Fibroblast of skin of back (primary cell): ENCODE measurements at regions not wholly inside any gene's neighbourhood (a gene's known extent, or its start where the extent isn't known, plus 50 kb on each side); places are given as distances from the start of the nearest gene placed in this dataset.

ENCODE experiments used
- DNase-seq: peaks from one replicate; pipeline ENCODE4 v3.0.0-alpha.2; 2013

- no peak for DNase-seq
Observed at GRCh38 chr12:82149045-82149444, 209.1 kb downstream of the CCDC59 start.

- DNase-seq = no peak
Observed at GRCh38 chr12:82146740-82147139, 211.4 kb downstream of the CCDC59 start.

- DNase-seq = peak; percentile 3
Observed at GRCh38 chr12:82144505-82144904, 213.7 kb downstream of the CCDC59 start.

- DNase-seq = no peak
Observed at GRCh38 chr12:82132390-82132789, 225.8 kb downstream of the CCDC59 start.

GRCh38 chr12:82130762-82131161, 227.4 kb downstream of the CCDC59 start:
- DNase-seq = no peak

- DNase-seq = peak; percentile 29
Observed at GRCh38 chr12:82124711-82125380, 233.3 kb downstream of the CCDC59 start.

- no peak for DNase-seq
Observed at GRCh38 chr12:82121545-82121944, 236.6 kb downstream of the CCDC59 start.

GRCh38 chr12:82120901-82121300, 237.3 kb downstream of the CCDC59 start:
- DNase-seq = no peak

GRCh38 chr12:82109243-82109642, 248.9 kb downstream of the CCDC59 start:
- DNase-seq = no peak

- no peak for DNase-seq
Observed at GRCh38 chr12:82108615-82109014, 249.6 kb downstream of the CCDC59 start.

GRCh38 chr12:82099216-82099615, 259.0 kb downstream of the CCDC59 start:
- no peak for DNase-seq

GRCh38 chr12:82097877-82098276, 260.3 kb downstream of the CCDC59 start:
- DNase-seq = no peak

- DNase-seq = no peak
Observed at GRCh38 chr12:82097438-82097837, 260.7 kb downstream of the CCDC59 start.

- no peak for DNase-seq
Observed at GRCh38 chr12:82090165-82090564, 268.0 kb downstream of the CCDC59 start.

GRCh38 chr12:82089369-82090121, 268.6 kb downstream of the CCDC59 start:
- no peak for DNase-seq

- no peak for DNase-seq
Observed at GRCh38 chr12:82082501-82082900, 275.7 kb downstream of the CCDC59 start.

GRCh38 chr12:82069931-82070514, 288.2 kb downstream of the CCDC59 start:
- DNase-seq = no peak

GRCh38 chr12:82058197-82058596, 299.0 kb upstream of the PPFIA2 start:
- no peak for DNase-seq

- DNase-seq = no peak
Observed at GRCh38 chr12:82057770-82058169, 298.6 kb upstream of the PPFIA2 start.

GRCh38 chr12:82055391-82055790, 296.2 kb upstream of the PPFIA2 start:
- no peak for DNase-seq

- DNase-seq = no peak
Observed at GRCh38 chr12:82054566-82054965, 295.4 kb upstream of the PPFIA2 start.

GRCh38 chr12:82047446-82047845, 288.3 kb upstream of the PPFIA2 start:
- no peak for DNase-seq

- DNase-seq = no peak
Observed at GRCh38 chr12:82040987-82041743, 282.0 kb upstream of the PPFIA2 start.
